Neutrophil (primary cell): ENCODE measurements at regions not wholly inside any gene's neighbourhood (a gene's known extent, or its start where the extent isn't known, plus 50 kb on each side); places are given as distances from the start of the nearest gene placed in this dataset.
"Not testable (repeated sequence)": the region's sequence is repeated elsewhere in the genome, so short reads cannot be mapped to it uniquely, and the experiment has no call there.

ENCODE experiments used
- H3K27ac ChIP-seq: fragments of 200-600 bp; sonication (generic); 2 replicates; pipeline ENCODE4 v1.5.1; 2016; ENCODE audit warnings: mild to moderate bottlenecking, moderate library complexity
- H3K27me3 ChIP-seq: fragments of 200-600 bp; sonication (generic); 2 replicates; pipeline ENCODE4 v1.6.0; 2016; ENCODE audit warnings: mild to moderate bottlenecking
- H3K36me3 ChIP-seq: fragments of 200-600 bp; sonication (generic); 2 replicates; pipeline ENCODE4 v1.5.1; 2017
- H3K4me1 ChIP-seq, 2 experiments: fragments of 200-600 bp in 1 of 2; sonication (generic) in 1 of 2; 1 replicate in 1 of 2; 2 replicates in 1 of 2; pipeline versions ENCODE4 v1.5.1 to v1.6.1; 2013 to 2016; ENCODE audit warnings: low read depth in 1 of 2, low read length in 1 of 2, mild to moderate bottlenecking in 1 of 2, moderate library complexity in 1 of 2; ENCODE audit not compliant: control insufficient read depth in 1 of 2, insufficient read depth in 1 of 2
- H3K4me3 ChIP-seq, 2 experiments: fragments of 200-600 bp in 1 of 2; sonication (generic) in 1 of 2; 1 replicate in 1 of 2; 2 replicates in 1 of 2; pipeline ENCODE4 v1.5.1; 2013 to 2016; ENCODE audit warnings: low read depth in 1 of 2, low read length in 1 of 2, mild to moderate bottlenecking in 1 of 2, moderate library complexity in 1 of 2
- H3K9me3 ChIP-seq: fragments of 200-600 bp; sonication (generic); 2 replicates; pipeline ENCODE4 v1.5.1; 2016
- CTCF ChIP-seq: fragments of 200-600 bp; sonication (generic); IDR thresholded peaks from 2 replicates; pipeline ENCODE4 v1.5.1; 2016; ENCODE audit warnings: antibody characterized with exemption

DNA sequence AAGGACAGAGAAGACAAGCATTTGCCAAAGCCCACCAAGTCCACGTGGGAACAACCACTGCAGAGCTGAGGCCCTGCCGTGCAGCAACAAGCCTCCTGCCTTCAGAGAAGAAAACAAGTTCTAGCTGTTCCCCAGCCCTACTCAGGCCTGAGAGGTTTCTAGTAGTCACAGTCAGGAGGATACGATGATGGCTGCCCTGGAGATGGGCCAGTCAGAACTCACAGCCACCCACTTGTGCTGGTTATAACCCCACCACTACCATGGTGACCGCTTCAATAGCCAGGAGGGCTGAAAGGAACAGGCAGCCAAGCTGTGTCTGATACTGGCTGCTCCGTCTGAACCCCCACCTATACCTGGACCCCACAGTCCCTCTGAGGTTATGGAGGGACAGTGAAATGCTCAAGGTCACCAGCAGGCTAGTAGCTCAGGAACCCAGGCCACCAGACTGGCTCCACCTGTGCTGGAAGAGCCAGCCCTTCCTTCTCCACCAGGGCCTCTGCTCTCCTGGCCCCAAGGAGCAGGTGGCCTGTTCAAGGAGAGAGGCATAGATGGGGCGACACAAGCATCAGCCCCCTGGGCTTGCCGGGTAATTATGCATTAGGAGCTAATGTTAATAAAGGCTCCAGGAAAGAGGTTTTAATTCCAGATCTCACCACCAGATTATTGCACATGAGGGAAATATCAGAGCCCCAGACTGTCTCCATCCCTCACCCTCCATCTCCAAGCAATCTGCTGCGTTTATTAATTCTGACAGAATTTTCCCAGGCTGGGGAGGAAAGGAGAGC is 125.8 kb upstream of the PCBD1 start:
- H3K4me3 ChIP-seq: no peak overlapping the region
- peaks cover 3% of the 10 kb centered on the region for H3K27me3 ChIP-seq
- no peaks in the 10 kb centered on the region for H3K36me3 ChIP-seq
- H3K9me3 ChIP-seq: no peaks in the 10 kb centered on the region
- no peak overlapping the region for H3K27ac ChIP-seq
- TF ChIP-seq CTCF: no peak
- peaks cover 0 to 3% of the 10 kb centered on the region in 2 experiments for H3K4me1 ChIP-seq

- Histone ChIP-seq H3K4me3 (no peak overlapping the region), H3K36me3 (no peaks in the 10 kb centered on the region), H3K4me1 (peaks cover 0 to 3% of the 10 kb centered on the region in 2 experiments), H3K27ac (no peak overlapping the region), H3K27me3 (peaks cover 3% of the 10 kb centered on the region), H3K9me3 (no peaks in the 10 kb centered on the region)
- TF ChIP-seq CTCF: no peak
Measured at GRCh38 chr10:71015674-71016073, 127.3 kb upstream of the PCBD1 start.

- not testable (repeated sequence) for H3K27me3 ChIP-seq, H3K36me3 ChIP-seq, H3K27ac ChIP-seq, H3K4me1 ChIP-seq, H3K4me3 ChIP-seq, H3K9me3 ChIP-seq
Measured at GRCh38 chr10:71020061-71020460, 131.7 kb upstream of the PCBD1 start.

GRCh38 chr10:71021402-71021801 is 133.0 kb upstream of the PCBD1 start:
- H3K36me3 ChIP-seq: no peaks in the 10 kb centered on the region
- peaks cover 3% of the 10 kb centered on the region for H3K27me3 ChIP-seq
- no peaks in the 10 kb centered on the region for H3K4me1 ChIP-seq
- no peaks in the 10 kb centered on the region for H3K9me3 ChIP-seq
- H3K4me3 ChIP-seq: no peak overlapping the region
- no peak overlapping the region for H3K27ac ChIP-seq
- no peak for TF ChIP-seq CTCF

- H3K36me3 ChIP-seq: no peaks in the 10 kb centered on the region
- H3K9me3 ChIP-seq: no peaks in the 10 kb centered on the region
- H3K27ac ChIP-seq: no peak overlapping the region
- no peak for TF ChIP-seq CTCF
- no peak overlapping the region for H3K4me3 ChIP-seq
- H3K27me3 ChIP-seq: no peaks in the 10 kb centered on the region
- no peaks in the 10 kb centered on the region for H3K4me1 ChIP-seq
Measured at GRCh38 chr10:71023704-71024283, 135.4 kb upstream of the PCBD1 start.

- TF ChIP-seq CTCF: no peak
- Histone ChIP-seq H3K4me3 (no peak overlapping the region), H3K4me1 (no peaks in the 10 kb centered on the region)
Measured at GRCh38 chr10:71024490-71024889, 136.1 kb upstream of the PCBD1 start.

More at GRCh38 chr10:71024490-71024889, 136.1 kb upstream of the PCBD1 start:
- H3K27me3 ChIP-seq: no peaks in the 10 kb centered on the region
- no peaks in the 10 kb centered on the region for H3K36me3 ChIP-seq
- H3K9me3 ChIP-seq: no peaks in the 10 kb centered on the region
- H3K27ac ChIP-seq: no peak overlapping the region
